KOPT-K1 (cell line): ENCODE measurements at regions not wholly inside any gene's neighbourhood (a gene's known extent, or its start where the extent isn't known, plus 50 kb on each side); places are given as distances from the start of the nearest gene placed in this dataset.

Source experiments
- H3K27ac ChIP-seq: fragments of 200-600 bp; sonication (generic); 2 replicates; pipeline ENCODE4 v1.5.1; 2016; ENCODE audit warnings: antibody characterized with exemption, mild to moderate bottlenecking, low read depth, low read length; ENCODE audit not compliant: poor library complexity, severe bottlenecking
- H3K36me3 ChIP-seq: fragments of 200-600 bp; sonication (generic); 2 replicates; pipeline ENCODE4 v1.5.1; 2017; ENCODE audit warnings: antibody characterized with exemption, mild to moderate bottlenecking, low read length, moderate library complexity; ENCODE audit not compliant: insufficient read depth
- H3K9me3 ChIP-seq: fragments of 200-600 bp; sonication (generic); 2 replicates; pipeline ENCODE4 v1.5.1; 2017; ENCODE audit warnings: antibody characterized with exemption, low read length, mild to moderate bottlenecking; ENCODE audit not compliant: insufficient read depth, poor library complexity, severe bottlenecking

DNA sequence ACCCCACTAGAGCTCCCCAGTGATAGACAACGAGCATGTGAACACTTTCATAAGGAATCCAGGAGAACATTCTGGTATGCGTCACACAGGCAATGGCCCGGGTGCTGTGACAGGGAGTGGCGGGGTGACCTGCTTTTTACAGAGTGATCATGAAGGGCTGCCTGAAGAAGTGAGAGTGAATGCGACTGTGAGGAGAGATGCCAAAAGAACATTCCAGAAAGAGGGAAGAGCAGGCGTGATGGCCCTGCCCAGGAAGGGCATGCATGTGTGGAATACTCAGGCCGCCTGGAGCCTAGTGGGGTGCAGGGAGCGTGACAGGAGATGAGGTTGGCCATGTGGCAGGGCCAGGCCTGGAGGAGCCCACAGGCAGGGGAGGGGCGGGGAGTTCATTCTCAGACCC, 53.8 kb downstream of the FZD10 start:
- Histone ChIP-seq H3K27ac (no peak overlapping the region), H3K9me3 (no peaks in the 10 kb centered on the region), H3K36me3 (no peaks in the 10 kb centered on the region)

DNA sequence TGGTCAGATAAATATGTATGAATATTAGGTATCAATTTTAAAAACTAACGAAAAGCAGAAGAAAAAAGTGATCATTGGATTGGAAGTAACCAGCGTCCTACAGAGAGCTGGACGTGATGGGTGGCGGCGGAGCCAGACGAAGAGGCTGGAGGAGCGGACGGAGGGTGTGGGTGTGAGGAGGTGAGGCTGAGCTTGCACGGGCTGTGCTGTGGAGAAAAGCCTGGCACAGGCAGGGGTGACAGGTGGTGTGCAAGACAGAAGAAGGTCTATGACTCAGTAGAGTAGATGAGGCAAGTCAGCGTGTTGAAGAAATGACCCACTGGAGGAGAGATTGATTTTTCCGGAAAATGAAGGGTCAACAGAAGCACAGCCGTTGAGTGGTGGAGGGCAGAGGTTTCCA, 56.4 kb downstream of the FZD10 start:
- H3K27ac ChIP-seq, result no peak overlapping the region
- peaks cover 10% of the 10 kb centered on the region for H3K9me3 ChIP-seq
- no peaks in the 10 kb centered on the region for H3K36me3 ChIP-seq

DNA sequence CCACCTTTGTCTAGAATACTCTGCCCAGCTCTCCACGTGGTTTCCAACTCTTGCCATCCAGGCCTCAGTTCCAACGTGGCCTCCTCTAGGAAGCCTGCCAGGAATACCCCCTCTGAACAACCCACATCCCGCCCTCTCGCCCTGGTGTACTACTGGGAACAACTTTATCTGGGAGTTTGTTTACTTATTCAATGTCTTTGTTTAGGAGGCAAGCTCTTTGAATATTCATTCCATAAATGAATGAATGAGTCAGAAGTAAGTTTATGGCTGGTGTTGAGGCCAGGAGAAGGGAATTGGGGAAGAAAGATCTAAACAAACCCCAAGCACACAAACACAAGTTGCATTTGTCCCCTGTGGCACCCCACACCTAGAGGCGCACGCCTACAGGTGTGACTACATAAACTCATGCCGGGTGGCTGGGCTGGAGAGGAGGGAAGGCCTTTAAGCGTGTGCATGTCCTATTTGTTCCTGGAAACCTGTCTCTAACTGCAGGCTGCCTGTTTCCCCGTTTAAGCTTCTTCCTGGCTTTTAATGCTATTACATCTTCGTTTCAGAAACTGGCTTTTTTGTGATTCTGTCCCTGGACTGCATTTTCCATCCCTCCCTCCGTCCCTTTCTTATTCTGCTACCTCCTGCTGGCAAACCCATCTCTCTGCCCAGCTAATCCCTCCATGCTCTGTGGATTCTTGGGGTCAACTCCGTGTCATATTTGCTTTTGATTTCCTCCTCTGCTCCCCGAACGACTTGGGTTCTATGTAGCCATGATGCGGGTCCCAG, 57.9 kb downstream of the FZD10 start:
- H3K9me3 ChIP-seq, result peaks cover 16% of the 10 kb centered on the region
- no peaks in the 10 kb centered on the region for H3K36me3 ChIP-seq
- no peak overlapping the region for H3K27ac ChIP-seq

DNA sequence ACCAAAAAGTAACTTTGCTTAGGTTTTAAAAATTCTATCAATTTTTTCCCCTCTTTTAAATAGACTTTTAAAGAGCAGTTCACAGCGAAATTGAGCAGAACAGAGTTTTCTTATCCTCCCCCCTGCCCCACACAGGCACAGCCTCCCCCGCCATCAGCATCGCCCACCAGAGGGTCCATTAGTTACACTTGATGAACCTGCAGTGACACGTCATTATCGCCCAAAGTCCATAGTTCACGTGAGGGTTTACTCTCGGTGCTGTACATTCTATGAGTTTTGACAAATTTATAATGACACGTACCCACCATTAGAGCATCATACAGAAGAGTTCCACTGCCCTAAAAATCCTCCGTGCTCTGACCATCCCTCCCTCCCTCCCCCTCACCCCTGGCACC, 58.4 kb downstream of the FZD10 start:
- Histone ChIP-seq H3K27ac (no peak overlapping the region), H3K36me3 (no peaks in the 10 kb centered on the region), H3K9me3 (peaks cover 16% of the 10 kb centered on the region)

DNA sequence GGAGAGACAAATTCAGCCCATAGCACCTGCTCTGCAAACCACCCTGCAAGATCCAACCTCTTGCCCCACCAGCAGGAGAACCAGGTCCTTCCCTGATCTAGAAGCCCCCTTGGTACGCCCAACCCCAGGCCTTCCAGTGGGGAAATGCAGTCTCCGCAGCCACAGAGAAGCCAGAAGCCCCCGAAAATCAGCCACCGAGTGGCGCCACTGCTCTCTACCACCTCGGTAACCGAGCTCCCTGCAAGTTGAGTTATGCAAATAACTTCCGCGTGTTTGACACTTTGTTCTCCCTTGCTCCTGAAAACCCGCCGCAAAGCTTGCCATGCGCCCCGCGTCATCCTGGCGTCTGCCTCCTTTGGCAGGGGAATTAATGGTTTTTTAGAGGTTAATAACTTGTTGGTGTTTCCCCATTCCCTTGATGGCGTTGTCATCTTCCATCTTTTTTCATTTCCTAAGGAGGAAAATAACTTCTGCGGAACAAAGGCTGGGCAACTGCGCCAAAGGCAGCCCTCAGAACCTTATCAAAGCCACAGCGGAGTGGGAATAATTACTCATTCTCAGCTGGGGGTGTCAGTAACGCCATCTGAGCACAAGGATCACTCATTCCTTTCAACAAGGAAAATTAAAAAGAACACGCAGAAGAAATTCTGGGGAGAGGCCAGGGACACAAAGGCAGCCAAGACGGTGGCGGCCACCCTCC, 60.4 kb downstream of the FZD10 start:
- peaks cover 25% of the 10 kb centered on the region for H3K9me3 ChIP-seq
- no peak overlapping the region for H3K27ac ChIP-seq
- no peaks in the 10 kb centered on the region for H3K36me3 ChIP-seq

DNA sequence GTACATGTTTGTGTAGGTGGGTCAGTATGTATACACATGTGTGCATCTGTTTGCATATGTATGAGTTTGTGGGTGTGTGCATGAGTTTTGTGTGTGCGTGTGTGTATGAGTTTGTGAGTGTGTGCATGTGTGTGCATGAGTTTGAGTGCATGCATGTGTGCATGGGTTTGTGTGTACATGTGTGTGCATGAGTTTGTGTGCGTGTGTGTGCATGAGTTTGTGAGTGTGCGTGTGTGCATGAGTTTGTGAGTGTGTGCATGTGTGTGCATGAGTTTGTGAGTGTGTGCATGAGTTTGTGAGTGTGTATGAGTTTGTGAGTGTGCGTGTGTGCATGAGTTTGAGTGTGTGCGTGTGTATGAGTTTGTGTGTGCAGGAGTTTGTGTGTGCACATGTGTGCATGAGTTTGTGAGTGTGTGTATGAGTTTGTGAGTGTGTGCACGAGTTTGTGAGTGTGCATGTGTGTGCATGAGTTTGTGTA, 61.5 kb downstream of the FZD10 start:
- peaks cover 37% of the 10 kb centered on the region for H3K9me3 ChIP-seq
- H3K36me3 ChIP-seq, result no peaks in the 10 kb centered on the region
- H3K27ac ChIP-seq, result no peak overlapping the region

DNA sequence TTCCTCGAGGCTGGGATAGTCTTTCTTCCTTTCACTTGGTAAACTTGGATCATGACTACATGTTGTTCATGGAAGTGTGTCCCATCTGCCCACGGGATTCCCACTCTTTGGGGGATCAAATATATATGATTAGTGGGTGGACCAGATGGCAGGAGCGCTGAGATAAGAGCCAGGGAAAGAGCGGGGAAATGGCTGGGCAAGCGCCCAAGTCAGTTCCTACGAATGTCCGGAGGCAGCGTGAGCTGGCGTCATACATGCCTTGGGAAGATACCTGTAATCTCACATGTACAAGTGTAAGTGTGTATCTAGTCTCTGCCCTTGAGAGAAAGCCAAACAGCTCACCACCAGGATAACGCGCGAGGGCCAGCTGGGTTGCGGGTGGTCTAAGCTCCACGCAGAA, 62.3 kb downstream of the FZD10 start:
- Histone ChIP-seq H3K9me3 (peaks cover 44% of the 10 kb centered on the region), H3K36me3 (no peaks in the 10 kb centered on the region), H3K27ac (no peak overlapping the region)

DNA sequence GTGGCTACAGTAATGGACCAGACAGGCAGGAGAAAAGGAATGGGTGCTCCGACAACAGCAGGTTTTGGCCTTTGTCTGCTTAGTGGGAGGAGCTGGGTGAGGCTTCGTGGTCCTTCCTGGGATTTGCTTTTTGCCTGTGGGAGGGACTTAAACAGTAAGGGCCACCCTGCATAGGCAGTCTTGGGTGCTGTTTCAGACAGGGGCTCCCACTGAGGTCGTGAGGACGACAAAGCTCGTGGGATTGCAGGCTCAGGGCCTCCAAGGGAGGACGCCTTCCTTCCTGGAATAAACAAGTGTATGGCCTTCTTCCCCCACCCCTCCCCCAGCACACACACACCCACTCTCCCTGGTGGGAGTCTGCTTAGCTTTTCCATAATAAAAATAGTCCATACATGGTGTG, 63.1 kb downstream of the FZD10 start:
- Histone ChIP-seq H3K36me3 (no peaks in the 10 kb centered on the region), H3K27ac (no peak overlapping the region)

DNA sequence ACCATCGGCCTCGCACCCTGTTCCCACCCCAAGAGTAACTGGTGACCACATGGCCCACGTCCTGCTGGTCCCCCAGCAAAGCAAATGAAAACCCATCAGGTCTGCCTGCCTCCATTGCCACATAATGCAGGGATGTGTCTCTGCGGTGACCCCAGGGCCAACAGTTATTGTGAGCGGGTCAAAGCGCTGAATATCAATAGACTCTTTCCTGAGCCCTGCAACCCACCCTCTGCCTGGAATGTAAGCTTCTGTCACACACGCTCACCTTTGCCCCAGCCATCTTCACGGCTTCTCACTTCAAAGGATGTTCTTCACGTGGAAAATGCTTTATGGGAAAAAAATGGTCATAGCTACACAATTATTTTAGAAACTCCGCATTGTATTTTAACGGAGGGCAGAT, 63.9 kb downstream of the FZD10 start:
- H3K9me3 ChIP-seq, result peaks cover 59% of the 10 kb centered on the region
- H3K36me3 ChIP-seq, result no peaks in the 10 kb centered on the region
- no peak overlapping the region for H3K27ac ChIP-seq

More for the DNA sequence above, 63.1 kb downstream of the FZD10 start:
- peaks cover 52% of the 10 kb centered on the region for H3K9me3 ChIP-seq

DNA sequence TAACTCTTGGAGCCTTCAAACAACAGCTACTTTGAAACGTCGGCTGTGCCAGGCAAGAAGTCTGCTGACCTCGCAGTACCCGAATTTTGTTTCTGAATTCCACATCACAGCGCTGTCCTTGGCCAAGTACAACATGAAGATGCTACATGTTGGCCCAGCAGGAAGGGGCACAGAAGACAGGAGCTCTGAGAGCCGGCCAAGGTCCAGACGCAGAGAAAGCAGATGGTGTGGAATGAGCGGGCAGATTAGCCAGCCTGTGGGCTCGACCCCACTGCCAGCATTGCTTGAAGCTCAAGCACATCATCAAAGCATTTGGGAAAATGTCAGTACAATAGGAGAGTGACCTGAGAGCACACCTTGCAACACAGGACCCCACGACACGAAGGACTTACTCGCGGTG, 64.5 kb downstream of the FZD10 start:
- no peak overlapping the region for H3K27ac ChIP-seq
- H3K9me3 ChIP-seq, result peaks cover 65% of the 10 kb centered on the region

DNA sequence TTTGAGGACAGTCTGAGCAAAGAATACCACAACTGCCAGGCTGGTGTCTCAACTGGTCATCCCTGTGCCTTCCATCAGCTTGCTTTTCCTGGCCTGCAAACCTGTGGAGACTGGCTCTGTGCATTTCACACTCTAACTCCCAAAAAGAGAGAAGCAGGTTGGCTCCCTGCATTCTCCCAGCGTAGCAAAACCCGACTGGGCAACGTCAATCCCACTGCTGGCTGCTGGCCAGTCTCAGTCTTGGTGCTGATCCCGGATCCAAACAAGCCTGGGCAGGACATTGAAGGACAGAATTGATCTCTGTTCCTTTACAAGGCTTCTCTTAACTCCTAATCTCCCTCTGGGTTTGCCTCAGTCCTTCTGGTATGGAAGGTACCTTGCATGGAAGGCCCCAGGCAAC, 65.4 kb downstream of the FZD10 start:
- H3K9me3 ChIP-seq, result peaks cover 61% of the 10 kb centered on the region
- no peak overlapping the region for H3K27ac ChIP-seq
- H3K36me3 ChIP-seq, result no peaks in the 10 kb centered on the region

More for the DNA sequence above, 64.5 kb downstream of the FZD10 start:
- H3K36me3 ChIP-seq, result no peaks in the 10 kb centered on the region

DNA sequence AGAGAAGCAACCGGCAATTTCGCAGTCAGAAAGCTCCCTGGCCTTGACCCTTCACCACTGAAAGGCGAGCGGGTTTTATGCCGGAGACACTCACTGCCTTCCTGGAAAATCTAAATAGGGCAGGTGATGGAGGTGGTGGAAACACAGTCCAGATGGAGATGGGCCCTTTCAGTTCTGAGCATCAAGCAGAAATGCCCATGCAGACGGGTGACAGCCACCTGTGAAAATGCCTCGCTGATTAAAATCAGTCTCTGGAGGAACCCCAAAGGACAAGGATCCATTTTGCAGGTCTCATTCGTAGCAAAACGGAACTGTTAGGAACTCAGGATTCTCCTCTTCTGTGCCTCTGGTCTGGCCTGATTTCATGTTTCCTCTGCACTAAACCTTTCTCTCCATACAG, 74.2 kb downstream of the FZD10 start:
- Histone ChIP-seq H3K36me3 (no peaks in the 10 kb centered on the region), H3K9me3 (peaks cover 6% of the 10 kb centered on the region), H3K27ac (no peak overlapping the region)

DNA sequence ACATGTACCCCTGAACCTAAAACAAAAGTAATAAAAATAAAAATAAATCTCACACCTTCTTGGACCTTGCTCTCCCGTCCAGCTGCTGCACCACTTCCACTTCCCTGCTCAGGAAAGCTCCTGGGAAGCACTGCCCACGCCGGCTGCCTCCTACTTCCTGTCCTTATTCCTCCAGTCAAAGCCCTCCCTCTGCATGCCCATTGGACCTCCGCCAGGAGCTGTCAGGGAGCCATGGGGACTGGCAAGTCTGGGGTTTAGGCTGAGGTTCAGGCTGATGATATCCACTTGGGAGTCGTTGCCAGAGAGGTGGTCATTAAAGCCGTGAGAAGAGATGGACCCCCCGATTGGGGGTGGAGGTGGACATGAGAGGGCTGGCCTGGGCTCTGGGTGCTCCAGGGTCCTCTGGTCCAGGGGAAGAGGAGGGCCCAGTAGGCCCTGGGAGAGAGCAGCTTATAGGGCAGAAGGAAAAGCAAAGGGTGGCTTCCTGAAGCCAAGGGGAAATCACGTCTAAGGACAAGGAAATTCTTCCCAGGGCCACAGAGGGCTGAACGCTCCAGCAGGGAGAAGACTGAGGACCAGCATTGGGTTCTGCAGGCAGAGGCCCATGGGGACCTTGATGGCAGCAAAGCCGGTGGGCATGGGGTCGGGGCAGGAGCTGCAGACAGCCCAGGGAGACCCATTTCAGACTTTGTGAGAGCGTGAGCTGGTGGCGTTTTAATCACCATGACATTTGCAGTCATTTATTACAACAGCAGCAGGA, 78.7 kb downstream of the FZD10 start:
- H3K9me3 ChIP-seq, result no peaks in the 10 kb centered on the region
- H3K36me3 ChIP-seq, result no peaks in the 10 kb centered on the region

DNA sequence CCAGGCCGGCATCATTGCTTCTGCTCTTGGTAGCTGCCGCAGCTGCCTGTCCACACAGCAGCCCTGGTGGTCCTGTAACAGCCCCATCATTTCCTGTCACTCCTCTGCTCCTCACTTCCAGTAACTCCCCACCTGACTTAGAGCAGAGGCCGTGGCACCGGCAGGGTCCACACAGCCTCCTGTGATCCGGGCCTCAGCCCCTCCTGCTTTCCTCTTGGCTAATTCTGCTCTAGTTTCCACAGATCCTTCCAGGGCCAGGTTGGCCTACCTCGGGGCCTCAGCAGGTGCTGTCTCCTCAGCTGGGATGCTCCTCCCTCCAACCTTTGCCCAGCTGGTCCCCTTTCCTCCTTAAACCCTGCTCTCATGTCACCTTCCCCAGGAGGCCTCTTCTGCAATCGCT, 80.2 kb downstream of the FZD10 start:
- no peaks in the 10 kb centered on the region for H3K9me3 ChIP-seq
- no peak overlapping the region for H3K27ac ChIP-seq
- no peaks in the 10 kb centered on the region for H3K36me3 ChIP-seq

More for the DNA sequence above, 78.7 kb downstream of the FZD10 start:
- H3K27ac ChIP-seq, result no peak overlapping the region

DNA sequence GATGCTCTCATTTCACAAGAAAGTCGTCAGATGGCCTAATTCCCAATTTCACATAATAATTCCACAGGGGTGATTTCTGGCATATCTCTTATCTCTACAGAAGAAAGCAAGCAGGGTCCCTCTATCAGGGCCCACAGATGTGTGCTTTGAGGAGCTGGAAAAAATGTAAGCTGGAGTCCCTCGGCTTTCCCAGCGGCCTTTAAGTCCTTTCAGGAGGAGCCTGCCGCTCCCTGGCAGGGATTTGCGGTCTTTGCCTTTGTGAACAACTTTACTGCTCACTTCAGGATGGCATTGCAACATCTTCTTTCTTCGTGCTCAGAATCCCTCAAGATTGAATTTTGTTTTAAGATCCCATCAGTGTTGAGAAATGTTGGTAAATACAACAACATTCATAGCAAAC, 83.0 kb downstream of the FZD10 start:
- Histone ChIP-seq H3K27ac (no peak overlapping the region), H3K36me3 (no peaks in the 10 kb centered on the region), H3K9me3 (no peaks in the 10 kb centered on the region)
